Prostate gland (tissue), 2 donors: ENCODE measurements at regions not wholly inside any gene's neighbourhood (a gene's known extent, or its start where the extent isn't known, plus 50 kb on each side); places are given as distances from the start of the nearest gene placed in this dataset.

Source experiments
- CTCF ChIP-seq, 4 experiments: fragments of 200-600 bp in 2 of 4; fragments of 450-650 bp in 2 of 4; sonication (generic) in 2 of 4; IDR thresholded peaks; 1 replicate in 3 of 4; 2 replicates in 1 of 4; pipeline ENCODE4 v1.5.1; 2016 to 2019; ENCODE audit warnings: antibody characterized with exemption in 4 of 4, mild to moderate bottlenecking in 2 of 4, moderate library complexity in 2 of 4
- POLR2A ChIP-seq: fragments of 450-650 bp; IDR thresholded peaks from one replicate; pipeline ENCODE4 v1.6.1; 2016; ENCODE audit warnings: antibody characterized with exemption, mild to moderate bottlenecking

GRCh38 chr2:60216452-60216995, 336.9 kb downstream of the BCL11A start:
- TF ChIP-seq POLR2A = no peak
- no peak for TF ChIP-seq CTCF (IDR thresholded peaks at IDR 0.05)
